ENCODE measurements at regions not wholly inside any gene's neighbourhood (a gene's known extent, or its start where the extent isn't known, plus 50 kb on each side); places are given as distances from the start of the nearest gene placed in this dataset.

DNA sequence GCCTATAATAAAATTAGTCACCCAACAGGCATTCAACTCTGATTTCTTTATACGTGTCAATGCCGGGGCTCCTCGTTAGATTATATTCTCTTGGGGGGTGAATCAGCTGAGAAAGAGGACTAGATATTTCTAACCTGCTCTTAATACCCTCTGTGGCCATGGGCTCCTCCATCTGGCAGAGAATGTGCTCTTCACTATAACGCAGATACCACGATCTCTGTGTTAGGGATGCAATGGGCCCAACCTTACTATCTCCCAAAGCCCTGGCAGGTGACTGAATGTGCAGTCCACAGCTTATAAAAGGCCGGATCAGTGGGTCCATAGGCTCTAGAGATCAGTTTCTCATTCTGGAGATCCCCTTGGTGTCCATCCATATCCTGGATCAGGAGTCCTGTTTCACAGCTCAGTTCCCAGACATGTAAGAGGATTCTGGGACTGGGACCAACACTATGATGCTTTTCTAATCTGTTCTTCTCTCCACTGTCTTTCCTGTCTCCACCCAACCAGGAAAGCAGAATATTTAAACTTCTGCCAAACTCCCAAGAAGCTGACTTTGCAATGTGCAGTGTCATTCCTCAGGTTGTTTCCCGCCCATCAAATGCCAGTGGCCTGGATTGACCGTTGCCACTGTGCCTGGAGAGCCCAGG, 71.4 kb upstream of the CELF4 start:
- H3K27me3 ChIP-seq (ENCODE audit: control insufficient read depth in 2 of 2, insufficient read depth in 2 of 2, low read length in 2 of 2), result no peaks in the 10 kb centered on the region
- no peak overlapping the region for H3K4me2 ChIP-seq (ENCODE audit: insufficient read depth, low read length)
- H3K9ac ChIP-seq (replicated peaks; ENCODE audit: extremely low read depth, insufficient read depth, low read length), result no peak overlapping the region
- no peak overlapping the region for H2AFZ ChIP-seq (ENCODE audit: low read depth, low read length)
- TF ChIP-seq POLR2AphosphoS5 (IDR thresholded peaks at IDR 0.05; ENCODE audit: insufficient read depth, low read depth, low read length) (no peak), FOS (IDR thresholded peaks at IDR 0.05; ENCODE audit: borderline replicate concordance, insufficient read depth, low read length) (no peak), EZH2 (IDR thresholded peaks at IDR 0.05; ENCODE audit: borderline replicate concordance, low read depth, low read length, severe bottlenecking) (no peak), MYC (IDR thresholded peaks at IDR 0.05; ENCODE audit: low read depth, low read length) (no peak), GATA2 (IDR thresholded peaks at IDR 0.05; ENCODE audit: insufficient read depth, insufficient read length, low read depth, low read length) (no peak)
- TF ChIP-seq, protein P1, sequence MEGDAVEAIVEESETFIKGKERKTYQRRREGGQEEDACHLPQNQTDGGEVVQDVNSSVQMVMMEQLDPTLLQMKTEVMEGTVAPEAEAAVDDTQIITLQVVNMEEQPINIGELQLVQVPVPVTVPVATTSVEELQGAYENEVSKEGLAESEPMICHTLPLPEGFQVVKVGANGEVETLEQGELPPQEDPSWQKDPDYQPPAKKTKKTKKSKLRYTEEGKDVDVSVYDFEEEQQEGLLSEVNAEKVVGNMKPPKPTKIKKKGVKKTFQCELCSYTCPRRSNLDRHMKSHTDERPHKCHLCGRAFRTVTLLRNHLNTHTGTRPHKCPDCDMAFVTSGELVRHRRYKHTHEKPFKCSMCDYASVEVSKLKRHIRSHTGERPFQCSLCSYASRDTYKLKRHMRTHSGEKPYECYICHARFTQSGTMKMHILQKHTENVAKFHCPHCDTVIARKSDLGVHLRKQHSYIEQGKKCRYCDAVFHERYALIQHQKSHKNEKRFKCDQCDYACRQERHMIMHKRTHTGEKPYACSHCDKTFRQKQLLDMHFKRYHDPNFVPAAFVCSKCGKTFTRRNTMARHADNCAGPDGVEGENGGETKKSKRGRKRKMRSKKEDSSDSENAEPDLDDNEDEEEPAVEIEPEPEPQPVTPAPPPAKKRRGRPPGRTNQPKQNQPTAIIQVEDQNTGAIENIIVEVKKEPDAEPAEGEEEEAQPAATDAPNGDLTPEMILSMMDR (IDR thresholded peaks at IDR 0.05; ENCODE audit: extremely low read depth in 1 of 2, insufficient read depth in 1 of 2, low read depth in 1 of 2, low read length in 2 of 2), result no peak
- H3K4me3 ChIP-seq (replicated peaks in 1 of 3; ENCODE audit: insufficient read depth in 1 of 3, low read depth in 1 of 3, low read length in 3 of 3), result no peak overlapping the region
- intact Hi-C loops (cut with micrococcal nuclease) (no loop called here), dilution Hi-C loops (cut with MboI; ENCODE audit: extremely low pct_ligation_motif_present, low sequenced_read_pairs) (no loop called here)
- peaks cover 8% of the 10 kb centered on the region for H3K9me3 ChIP-seq (replicated peaks; ENCODE audit: control insufficient read depth, insufficient read depth, low read length)
- POLR2A ChIA-PET, result no interaction called here
- FAIRE-seq (no peak), DNase-seq (ENCODE audit: low read depth, low spot score) (no peak)
- H3K9me1 ChIP-seq (replicated peaks; ENCODE audit: control insufficient read depth, extremely low read depth, insufficient read depth, low read length), result no peaks in the 10 kb centered on the region
- H4K20me1 ChIP-seq (replicated peaks; ENCODE audit: control insufficient read depth, extremely low read depth, insufficient read depth, low read length), result no peaks in the 10 kb centered on the region
- no peak overlapping the region for H3K27ac ChIP-seq (ENCODE audit: insufficient read depth, low read depth, low read length)
- no TSS peak for BruUV-seq (replicated peaks)
- no peaks in the 10 kb centered on the region for H3K79me2 ChIP-seq (ENCODE audit: control insufficient read depth, insufficient read depth, low read length)
- H3K36me3 ChIP-seq (ENCODE audit: control insufficient read depth in 2 of 2, extremely low read depth in 1 of 2, insufficient read depth in 2 of 2, low read length in 2 of 2), result no peaks in the 10 kb centered on the region
- CTCF ChIA-PET, result no interaction called here
- H3K4me1 ChIP-seq (ENCODE audit: control insufficient read depth, extremely low read depth, insufficient read depth, low read length), result no peaks in the 10 kb centered on the region

Measured in endothelial cell of umbilical vein (primary cell).